GM18909 (cell line): ENCODE measurements at regions not wholly inside any gene's neighbourhood (a gene's known extent, or its start where the extent isn't known, plus 50 kb on each side); places are given as distances from the start of the nearest gene placed in this dataset.
"Not testable (repeated sequence)": the region's sequence is repeated elsewhere in the genome, so short reads cannot be mapped to it uniquely, and the experiment has no call there.

Experiments used
- ATAC-seq: cut with Tn5 transposase; IDR thresholded peaks from one replicate; pipeline ENCODE4 v1.9.1; 2021; ENCODE audit warnings: mild to moderate bottlenecking; ENCODE audit not compliant: unreplicated experiment, poor library complexity

GRCh38 chrX:123093792-123094191 lies 90.3 kb upstream of the GRIA3 start:
- no peak for ATAC-seq

- ATAC-seq: no peak
Measured at GRCh38 chrX:123108513-123109427, 75.3 kb upstream of the GRIA3 start.

DNA sequence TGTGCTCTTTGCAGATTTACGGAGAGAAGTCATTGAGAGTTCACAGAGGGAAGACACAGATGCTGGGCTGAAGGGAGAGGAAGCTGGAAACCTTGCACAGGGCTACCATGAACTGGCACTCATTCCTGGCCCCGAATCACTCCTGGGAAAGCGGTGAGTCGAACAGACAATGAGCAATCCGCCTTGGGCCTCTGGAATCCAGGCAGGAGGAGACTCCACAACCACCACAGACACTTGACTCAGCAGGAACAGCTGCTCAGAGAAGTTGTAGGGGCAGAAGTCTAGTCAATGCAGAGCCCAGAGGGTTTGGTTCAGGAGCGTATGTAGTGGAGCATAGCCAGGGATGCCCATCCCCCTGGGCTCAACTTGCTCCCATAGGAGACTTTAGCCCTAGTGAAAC lies 62.8 kb upstream of the GRIA3 start:
- ATAC-seq: no peak

DNA sequence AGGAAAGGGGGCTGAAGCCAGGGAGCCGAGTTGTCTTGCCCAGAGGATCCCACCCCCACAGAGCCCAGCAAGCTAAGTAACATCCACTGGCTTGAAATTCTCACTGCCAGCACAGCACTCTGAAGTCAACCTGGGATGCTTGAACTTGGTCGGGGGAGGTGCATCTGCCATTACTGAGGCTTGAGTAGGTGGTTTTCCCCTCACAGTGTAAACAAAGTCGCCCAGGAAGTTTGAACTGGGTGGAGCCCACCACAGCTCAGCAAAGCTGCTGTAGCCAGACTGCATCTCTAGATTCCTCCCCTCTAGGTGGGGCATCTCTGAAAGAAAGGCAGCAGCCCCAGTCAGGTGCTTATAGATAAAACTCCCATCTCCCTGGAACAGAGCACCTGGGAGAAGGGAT lies 54.3 kb upstream of the GRIA3 start:
- ATAC-seq: not testable (repeated sequence)
